ENCODE measurements at regions not wholly inside any gene's neighbourhood (a gene's known extent, or its start where the extent isn't known, plus 50 kb on each side); places are given as distances from the start of the nearest gene placed in this dataset.

- Histone ChIP-seq H3K4me1 (no peaks in the 10 kb centered on the region), H3K36me3 (no peaks in the 10 kb centered on the region), H3K27ac (no peak overlapping the region), H3K9me3 (no peaks in the 10 kb centered on the region), H3K27me3 (no peaks in the 10 kb centered on the region), H3K4me3 (no peak overlapping the region)
- TF ChIP-seq POLR2AphosphoS5 (IDR thresholded peaks at IDR 0.05; ENCODE audit: insufficient read depth in 1 of 2, low read depth in 1 of 2) (no peak), POLR2A (IDR thresholded peaks at IDR 0.05) (no peak)
- intact Hi-C loops (cut with DNase I): no loop called here
- no peak for DNase-seq (ENCODE audit: extremely low spot score in 2 of 2)
Measured at GRCh38 chr10:106242301-106242700, 922.2 kb downstream of the SORCS1 start.

DNA sequence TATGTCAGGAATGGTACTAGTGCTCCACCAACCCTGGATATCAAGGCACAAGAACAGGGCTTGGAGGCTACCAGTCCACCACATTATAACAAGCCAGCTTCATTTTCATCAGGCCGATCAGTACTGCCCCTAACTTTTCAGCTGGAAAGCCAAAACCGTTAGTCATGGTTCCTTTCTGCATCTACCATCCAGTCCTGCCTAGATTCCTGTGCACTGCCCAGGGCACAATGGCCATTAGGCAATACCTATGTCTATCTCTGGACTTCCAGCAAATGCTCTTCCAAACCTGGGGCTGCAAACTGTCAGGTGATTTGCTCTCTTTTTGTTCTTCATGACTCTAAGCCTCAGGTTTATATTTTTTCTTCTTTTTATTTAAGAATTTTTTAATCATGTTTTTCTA, 937.7 kb downstream of the SORCS1 start:
- Histone ChIP-seq H3K27ac (no peak overlapping the region), H3K27me3 (no peaks in the 10 kb centered on the region), H3K4me1 (no peaks in the 10 kb centered on the region), H3K9me3 (no peaks in the 10 kb centered on the region), H3K36me3 (no peaks in the 10 kb centered on the region), H3K4me3 (no peak overlapping the region)
- no peak for DNase-seq (ENCODE audit: extremely low spot score in 2 of 2)
- intact Hi-C loops (cut with DNase I): no loop called here
- TF ChIP-seq POLR2A (IDR thresholded peaks at IDR 0.05) (no peak), POLR2AphosphoS5 (IDR thresholded peaks at IDR 0.05; ENCODE audit: insufficient read depth in 1 of 2, low read depth in 1 of 2) (no peak)
- TF ChIP-seq, protein P1, sequence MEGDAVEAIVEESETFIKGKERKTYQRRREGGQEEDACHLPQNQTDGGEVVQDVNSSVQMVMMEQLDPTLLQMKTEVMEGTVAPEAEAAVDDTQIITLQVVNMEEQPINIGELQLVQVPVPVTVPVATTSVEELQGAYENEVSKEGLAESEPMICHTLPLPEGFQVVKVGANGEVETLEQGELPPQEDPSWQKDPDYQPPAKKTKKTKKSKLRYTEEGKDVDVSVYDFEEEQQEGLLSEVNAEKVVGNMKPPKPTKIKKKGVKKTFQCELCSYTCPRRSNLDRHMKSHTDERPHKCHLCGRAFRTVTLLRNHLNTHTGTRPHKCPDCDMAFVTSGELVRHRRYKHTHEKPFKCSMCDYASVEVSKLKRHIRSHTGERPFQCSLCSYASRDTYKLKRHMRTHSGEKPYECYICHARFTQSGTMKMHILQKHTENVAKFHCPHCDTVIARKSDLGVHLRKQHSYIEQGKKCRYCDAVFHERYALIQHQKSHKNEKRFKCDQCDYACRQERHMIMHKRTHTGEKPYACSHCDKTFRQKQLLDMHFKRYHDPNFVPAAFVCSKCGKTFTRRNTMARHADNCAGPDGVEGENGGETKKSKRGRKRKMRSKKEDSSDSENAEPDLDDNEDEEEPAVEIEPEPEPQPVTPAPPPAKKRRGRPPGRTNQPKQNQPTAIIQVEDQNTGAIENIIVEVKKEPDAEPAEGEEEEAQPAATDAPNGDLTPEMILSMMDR (IDR thresholded peaks at IDR 0.05): no peak

- intact Hi-C loops (cut with DNase I): no loop called here
Measured at GRCh38 chr10:106226142-106226541, 938.4 kb downstream of the SORCS1 start.

GRCh38 chr10:106224676-106225075, 939.8 kb downstream of the SORCS1 start:
- Histone ChIP-seq H3K27me3 (no peaks in the 10 kb centered on the region), H3K36me3 (no peaks in the 10 kb centered on the region), H3K4me3 (no peak overlapping the region), H3K27ac (no peak overlapping the region), H3K9me3 (no peaks in the 10 kb centered on the region), H3K4me1 (no peaks in the 10 kb centered on the region)
- TF ChIP-seq POLR2A (IDR thresholded peaks at IDR 0.05) (no peak), POLR2AphosphoS5 (IDR thresholded peaks at IDR 0.05; ENCODE audit: insufficient read depth in 1 of 2, low read depth in 1 of 2) (no peak)
- TF ChIP-seq, protein P1 (IDR thresholded peaks at IDR 0.05): no peak
- intact Hi-C loops (cut with DNase I): no loop called here
- no peak for DNase-seq (ENCODE audit: extremely low spot score in 2 of 2)

More at GRCh38 chr10:106226142-106226541, 938.4 kb downstream of the SORCS1 start:
- H3K9me3 ChIP-seq: no peaks in the 10 kb centered on the region
- no peak for TF ChIP-seq POLR2AphosphoS5 (IDR thresholded peaks at IDR 0.05; ENCODE audit: insufficient read depth in 1 of 2, low read depth in 1 of 2)
- DNase-seq (ENCODE audit: extremely low spot score in 2 of 2): no peak
- no peaks in the 10 kb centered on the region for H3K27me3 ChIP-seq
- no peak overlapping the region for H3K4me3 ChIP-seq
- H3K4me1 ChIP-seq: no peaks in the 10 kb centered on the region
- H3K27ac ChIP-seq: no peak overlapping the region
- no peaks in the 10 kb centered on the region for H3K36me3 ChIP-seq

DNA sequence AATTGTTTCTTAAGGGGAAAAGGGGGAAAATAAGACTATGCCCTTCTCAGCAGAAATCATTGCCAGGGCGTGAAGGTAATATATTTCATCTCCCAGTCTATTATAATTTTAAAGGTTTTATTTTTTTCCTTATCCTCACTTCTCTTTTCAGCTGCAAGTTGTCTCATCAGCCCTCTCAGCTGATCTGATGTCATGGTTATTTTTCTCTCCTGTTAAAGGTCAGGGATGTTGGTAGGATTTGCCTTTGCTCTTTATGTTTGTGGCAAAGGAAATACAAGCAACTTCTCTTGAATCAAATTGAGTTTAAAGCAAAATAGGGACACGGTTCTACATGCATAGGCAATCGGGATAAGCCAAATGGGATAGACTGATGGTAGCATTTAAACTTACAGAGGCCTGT, 946.9 kb downstream of the SORCS1 start:
- Histone ChIP-seq H3K36me3 (no peaks in the 10 kb centered on the region), H3K27ac (no peak overlapping the region), H3K27me3 (no peaks in the 10 kb centered on the region), H3K9me3 (no peaks in the 10 kb centered on the region), H3K4me3 (no peak overlapping the region), H3K4me1 (no peaks in the 10 kb centered on the region)
- DNase-seq (ENCODE audit: extremely low spot score in 2 of 2): no peak
- TF ChIP-seq, protein P1 (IDR thresholded peaks at IDR 0.05): no peak
- TF ChIP-seq POLR2AphosphoS5 (IDR thresholded peaks at IDR 0.05; ENCODE audit: insufficient read depth in 1 of 2, low read depth in 1 of 2) (no peak), POLR2A (IDR thresholded peaks at IDR 0.05) (no peak)
- intact Hi-C loops (cut with DNase I): no loop called here

DNA sequence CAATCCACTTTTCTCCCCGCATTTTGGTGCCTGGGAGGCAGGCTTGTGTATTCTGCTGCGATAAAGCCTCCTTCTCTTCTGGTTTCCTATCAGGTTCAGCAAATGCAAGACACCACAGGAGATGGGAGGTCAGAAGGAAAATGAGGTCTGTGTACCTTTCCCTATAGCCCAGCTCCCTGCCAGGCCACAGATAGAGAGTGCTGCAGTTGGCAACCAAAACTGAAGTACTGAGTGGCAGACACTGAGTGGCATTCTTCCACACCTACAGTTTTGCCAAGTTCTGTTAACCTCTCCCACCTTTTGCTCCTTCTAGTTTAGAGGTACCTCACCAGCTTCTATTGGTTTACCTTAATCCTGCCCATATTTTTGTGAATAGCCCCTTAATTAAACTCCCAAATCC, 948.4 kb downstream of the SORCS1 start:
- no peaks in the 10 kb centered on the region for H3K9me3 ChIP-seq
- no peaks in the 10 kb centered on the region for H3K4me1 ChIP-seq
- no peak for DNase-seq (ENCODE audit: extremely low spot score in 2 of 2)
- no peak overlapping the region for H3K4me3 ChIP-seq
- no peaks in the 10 kb centered on the region for H3K27me3 ChIP-seq
- TF ChIP-seq POLR2A (IDR thresholded peaks at IDR 0.05): no peak
- TF ChIP-seq, protein P1 (IDR thresholded peaks at IDR 0.05): no peak
- TF ChIP-seq POLR2AphosphoS5 (IDR thresholded peaks at IDR 0.05; ENCODE audit: insufficient read depth in 1 of 2, low read depth in 1 of 2): no peak
- no peak overlapping the region for H3K27ac ChIP-seq
- intact Hi-C loops (cut with DNase I): no loop called here
- no peaks in the 10 kb centered on the region for H3K36me3 ChIP-seq
